Glomerular visceral epithelial cell (primary cell): ENCODE measurements at regions not wholly inside any gene's neighbourhood (a gene's known extent, or its start where the extent isn't known, plus 50 kb on each side); places are given as distances from the start of the nearest gene placed in this dataset.
"Not testable (repeated sequence)": the region's sequence is repeated elsewhere in the genome, so short reads cannot be mapped to it uniquely, and the experiment has no call there.

Experiments used
- DNase-seq: peaks from one replicate; pipeline ENCODE4 v3.0.0-alpha.2; 2016; ENCODE audit errors: extremely low spot score

DNA sequence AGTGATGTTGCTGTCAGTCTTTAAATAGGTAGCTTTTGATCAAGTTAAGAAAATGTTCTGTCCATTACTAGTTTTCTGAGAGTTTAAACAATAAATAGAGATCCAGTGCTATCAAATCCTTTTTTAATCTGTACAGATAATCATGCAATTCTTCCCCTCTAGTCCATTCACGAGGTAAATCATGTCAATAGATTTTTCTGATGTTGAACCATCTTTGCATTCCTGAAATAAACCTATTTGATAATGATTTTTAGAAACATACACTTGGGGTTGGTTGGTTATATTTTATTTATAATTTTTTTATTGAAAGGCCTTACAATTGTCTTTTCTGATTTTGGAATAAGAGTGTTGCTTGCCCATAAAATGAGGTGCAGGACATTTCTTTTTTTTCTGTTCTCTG lies 95.0 kb downstream of the FAM53A start:
- no peak for DNase-seq

DNA sequence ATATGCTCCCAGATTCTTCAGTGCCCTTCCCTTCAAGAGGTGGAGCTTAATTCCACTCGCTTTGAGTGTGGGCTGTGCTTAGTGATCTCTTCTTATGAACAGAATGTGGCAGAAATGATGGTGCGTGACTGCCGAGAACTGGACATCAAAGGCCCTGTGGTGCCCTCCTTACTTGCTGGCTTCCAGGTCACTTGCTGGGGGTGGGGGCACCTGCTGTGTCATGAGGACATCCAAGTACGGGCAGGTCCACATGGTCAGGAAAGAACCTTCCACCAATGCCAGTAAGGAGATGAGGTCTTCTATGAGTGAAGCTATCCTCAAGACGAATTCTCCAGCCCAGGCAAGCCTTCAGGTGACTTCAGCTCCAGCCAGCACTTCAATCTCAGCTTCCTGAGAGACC lies 95.8 kb downstream of the FAM53A start:
- no peak for DNase-seq

DNA sequence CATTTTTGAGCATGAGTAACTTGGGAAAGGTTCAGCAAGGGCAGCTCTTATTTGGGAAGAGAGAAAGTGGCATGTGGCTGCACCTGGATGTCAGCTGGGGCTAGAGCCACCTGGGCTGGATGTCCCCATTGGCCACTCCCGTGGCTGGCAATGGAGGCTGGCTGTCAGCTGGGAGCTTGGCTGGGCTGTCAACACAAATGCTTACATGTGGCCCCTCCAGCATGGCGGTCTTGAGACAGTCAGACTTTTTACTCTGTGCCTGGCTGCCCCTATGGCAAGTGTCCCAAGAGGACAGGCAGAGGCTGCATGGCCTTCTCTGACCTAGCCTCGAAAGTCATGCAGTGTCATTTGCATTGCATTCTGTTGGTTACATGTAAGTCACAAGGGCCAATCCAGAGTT lies 99.6 kb downstream of the FAM53A start:
- DNase-seq = no peak

DNA sequence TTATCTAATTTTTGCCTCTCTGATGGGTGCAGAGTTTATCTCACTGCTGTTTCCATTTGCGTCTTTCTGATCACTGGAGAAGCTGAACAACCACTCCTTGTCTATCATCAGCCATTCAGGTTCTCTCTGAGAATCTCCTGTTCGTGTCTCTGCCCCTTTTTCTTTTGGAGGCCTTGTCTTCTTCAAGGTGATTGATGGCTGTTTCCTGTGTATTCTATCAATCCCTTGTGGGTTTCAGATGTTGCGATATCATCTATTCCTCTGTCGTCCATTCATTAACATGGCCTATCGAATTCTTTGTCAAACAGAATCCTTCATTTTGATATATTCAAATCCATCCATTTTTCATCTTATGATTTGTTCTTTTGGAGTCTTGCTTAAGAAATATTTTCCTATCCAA lies 100.3 kb downstream of the FAM53A start:
- DNase-seq = no peak

DNA sequence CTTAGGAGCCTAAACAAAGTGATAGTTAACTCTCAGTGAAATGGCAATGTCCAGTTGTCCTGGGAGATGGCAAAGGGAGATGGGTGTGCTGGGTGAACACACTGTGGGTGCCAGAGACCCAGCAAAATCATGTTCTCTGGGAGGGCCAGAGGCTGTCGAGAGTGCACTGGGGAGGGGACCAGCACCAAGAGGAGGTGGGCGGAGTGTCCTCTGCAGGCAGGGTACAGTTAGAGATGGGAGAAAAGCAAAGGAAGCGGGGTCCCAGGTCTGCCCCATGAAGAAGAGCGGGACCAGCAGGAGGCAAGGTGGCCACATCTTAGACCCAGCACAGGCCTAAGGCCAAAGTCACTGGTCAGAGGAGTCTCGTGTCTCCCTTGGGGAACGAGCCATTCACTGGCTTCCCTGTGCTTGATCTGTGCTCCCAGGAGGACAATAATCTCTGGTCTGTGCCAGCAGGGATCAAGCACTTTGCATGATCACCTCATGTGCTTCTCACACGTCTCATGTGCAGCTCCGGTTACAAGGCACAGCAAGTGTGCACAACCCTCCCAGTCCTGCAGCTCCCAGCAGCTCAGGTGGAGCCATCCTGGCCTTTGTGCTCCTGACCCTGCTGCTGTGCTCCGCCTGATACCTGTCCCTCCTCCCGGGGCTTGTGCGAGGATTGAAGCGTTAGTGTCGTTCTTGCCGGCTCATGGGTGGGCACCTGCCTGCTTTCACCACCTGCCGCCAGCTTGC lies 100.9 kb downstream of the FAM53A start:
- no peak for DNase-seq

DNA sequence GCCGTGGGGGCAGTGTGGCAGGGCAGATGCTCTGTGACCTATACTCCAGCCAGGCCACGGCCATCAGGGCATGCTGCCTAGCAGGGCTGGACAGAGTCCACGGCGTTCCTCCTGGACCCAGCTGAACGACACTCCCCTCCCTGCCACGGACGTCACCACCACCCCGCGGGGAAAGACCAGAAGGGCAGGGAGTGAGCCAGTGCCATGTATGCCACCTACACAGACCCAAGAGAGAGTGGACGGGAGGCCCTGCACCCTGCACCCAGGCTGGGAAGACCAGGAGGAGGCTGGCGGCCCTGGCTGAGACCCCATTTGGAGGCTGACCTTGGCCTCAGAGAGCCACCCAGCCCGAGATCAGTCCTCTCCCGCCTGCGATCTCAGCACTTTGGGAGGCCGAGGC lies 101.9 kb downstream of the FAM53A start:
- DNase-seq = no peak

DNA sequence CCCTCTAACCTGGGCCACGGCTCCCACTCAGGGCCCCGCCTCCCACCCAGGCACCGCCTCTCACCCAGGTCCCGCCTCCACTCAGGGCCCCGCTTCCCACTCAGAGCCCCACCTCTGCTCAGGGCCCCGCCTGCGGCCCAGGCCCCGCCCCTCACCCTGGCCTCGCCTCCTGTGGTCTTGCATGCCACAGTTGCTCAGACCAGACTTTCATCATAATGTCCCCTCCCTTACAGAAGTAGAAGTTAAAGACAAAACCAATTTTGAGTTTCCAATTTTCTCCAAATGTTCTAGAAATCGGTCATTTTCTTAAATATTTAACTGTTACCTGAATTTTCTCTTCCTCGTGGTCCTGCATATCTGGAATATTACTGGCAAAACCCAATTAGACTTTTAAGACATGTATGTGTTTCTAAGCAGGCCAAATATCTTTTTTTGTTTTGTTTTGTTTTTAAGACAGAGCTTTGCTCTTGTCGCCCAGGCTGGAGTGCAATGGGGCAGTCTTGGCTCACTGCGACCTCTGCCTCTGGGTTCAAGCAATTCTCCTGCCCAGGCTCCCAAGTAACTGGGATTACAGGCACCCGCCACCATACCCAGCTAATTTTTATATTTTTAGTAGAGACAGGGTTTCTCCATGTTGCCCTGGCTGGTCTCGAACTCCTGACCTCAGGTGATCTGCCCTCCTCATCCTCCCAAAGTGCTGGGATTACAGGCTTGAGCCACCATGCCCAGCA lies 102.8 kb downstream of the FAM53A start:
- DNase-seq = peak; percentile 61

DNA sequence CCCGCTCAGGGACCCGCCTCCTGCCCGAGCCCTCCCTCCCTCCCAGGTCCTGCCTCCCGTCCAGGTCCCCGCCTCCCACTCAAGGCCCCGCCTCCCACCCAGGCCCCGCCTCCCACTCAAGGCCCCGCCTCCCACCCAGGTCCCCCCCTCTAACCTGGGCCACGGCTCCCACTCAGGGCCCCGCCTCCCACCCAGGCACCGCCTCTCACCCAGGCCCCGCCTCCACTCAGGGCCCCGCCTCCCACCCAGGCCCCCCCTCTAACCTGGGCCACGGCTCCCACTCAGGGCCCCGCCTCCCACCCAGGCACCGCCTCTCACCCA lies 103.5 kb downstream of the FAM53A start:
- DNase-seq = not testable (repeated sequence)

DNA sequence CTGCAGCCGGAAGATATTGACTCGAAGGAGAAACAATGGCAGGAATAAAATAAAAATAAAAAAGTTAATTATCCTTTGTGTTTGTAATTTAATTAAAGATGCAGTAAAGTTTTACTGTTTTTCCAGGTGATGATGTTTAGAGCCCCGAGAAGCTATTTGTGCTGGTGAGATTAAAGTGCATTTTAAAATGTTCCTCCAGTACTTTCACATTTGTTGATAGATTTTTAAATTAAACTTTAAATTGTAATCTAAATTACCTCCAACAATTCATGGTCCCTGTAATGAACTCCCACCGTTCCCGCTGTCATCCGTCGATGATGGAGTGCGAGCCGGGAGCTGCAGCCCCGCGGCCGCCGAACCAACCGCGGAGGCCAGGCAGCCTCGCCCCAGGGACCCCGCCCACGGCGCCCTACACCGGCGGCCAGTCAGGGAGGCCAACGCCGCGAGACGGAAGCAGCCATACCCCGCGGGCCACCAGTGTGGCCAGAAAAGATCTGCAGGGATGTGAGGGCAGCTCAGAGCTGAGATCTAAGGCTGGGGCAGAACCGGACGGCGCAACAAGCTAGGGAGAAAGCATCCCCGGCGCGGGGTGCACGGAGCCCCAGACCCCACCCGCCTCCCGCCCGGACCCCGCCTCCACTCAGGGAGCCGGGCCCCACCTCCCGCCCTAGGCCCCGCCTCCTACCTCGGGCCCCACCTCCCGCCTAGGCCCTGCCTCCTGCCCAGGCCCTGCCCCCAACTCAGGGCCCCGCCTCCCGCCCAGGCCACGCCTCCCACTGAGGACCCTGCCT lies 104.0 kb downstream of the FAM53A start:
- DNase-seq = peak; percentile 70

DNA sequence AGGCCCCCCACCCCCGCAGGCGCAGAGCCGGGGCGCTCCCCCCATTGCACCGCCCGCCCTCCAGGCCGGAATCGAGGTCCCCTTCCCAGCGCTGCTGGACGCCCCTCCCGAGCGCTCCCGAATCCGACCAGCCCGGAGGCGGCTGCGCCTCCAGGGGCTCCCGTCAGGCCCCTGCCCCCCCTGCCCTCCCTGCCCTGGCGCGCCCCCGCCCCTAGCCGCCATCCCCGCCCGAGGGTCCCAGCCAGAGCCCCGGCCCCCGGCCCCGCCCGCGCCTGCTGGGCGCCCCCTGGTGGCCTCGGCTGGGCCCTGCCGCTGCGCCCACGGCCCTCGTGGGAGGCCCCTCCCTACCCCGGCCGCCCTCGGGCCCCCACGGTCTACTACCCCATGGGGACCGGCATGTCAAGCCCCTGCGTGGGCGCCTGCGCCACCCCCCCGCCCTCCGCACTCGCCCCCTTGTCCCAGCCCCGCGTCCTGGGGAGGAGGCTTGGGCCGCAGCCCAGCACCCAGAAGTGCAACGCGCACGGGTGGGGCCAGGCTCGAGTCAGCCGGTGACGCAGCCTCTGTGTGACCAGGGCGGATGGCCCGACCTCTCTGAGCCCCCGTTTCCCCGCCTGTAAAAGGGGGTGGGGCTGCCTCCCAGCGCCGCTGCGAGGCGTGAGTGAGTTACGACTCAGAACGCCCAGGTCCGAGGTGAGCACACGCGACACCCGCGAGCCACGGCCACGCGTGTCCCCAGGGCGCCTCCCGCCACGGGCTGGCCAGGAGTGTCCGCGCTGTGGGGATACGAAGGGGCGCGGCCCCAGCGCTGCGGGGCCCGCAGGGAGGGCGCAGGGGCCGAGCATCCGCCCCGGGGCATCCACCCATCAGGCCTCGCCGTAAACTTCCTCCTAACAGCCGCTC lies 104.9 kb downstream of the FAM53A start:
- peak; percentile 39 for DNase-seq

DNA sequence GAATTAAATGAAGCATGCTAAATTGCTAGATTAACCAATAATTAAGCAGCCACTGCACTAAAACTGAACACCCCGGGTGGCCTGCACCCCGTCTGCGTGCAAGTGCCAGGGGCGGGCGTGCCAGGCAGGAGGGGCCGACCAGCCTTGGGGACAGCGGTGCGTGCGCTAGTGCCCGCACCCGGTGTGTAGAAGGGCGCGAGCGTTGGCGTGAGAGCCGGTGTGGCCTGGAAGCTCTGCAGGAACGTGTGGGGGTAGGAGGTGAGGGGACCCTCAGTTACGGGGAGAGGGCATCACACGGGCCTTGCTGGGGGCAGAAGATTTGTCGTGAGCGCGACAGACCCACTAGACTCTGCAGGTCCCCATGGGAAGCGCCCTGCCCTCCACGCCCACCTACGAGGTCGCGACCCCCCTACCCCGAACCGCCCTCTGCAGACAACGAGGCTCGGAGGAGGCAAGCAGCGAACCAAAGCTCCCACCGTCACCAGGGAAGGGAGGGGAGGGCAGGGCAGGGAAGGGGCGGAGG lies 105.8 kb downstream of the FAM53A start:
- DNase-seq = no peak

DNA sequence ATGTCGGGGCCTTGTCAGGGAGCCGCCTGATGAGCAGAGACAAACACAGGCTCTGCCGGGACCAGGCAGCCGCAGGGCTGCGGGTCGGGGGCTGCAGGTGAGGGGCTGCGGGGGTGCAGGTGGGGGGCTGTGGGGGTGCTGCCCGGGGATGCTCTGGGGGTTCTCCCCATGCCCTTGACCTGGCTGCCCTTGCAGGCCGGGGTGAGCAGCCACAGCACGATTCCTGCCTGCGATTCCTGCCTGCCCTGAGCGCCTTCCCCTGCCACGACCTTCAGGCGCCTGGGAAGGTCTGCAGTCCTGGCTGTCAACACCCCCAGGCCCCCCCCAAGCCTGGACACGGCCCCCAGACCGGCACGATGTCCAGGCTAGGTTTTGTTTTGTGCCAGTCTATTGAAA lies 106.3 kb downstream of the FAM53A start:
- DNase-seq = no peak

DNA sequence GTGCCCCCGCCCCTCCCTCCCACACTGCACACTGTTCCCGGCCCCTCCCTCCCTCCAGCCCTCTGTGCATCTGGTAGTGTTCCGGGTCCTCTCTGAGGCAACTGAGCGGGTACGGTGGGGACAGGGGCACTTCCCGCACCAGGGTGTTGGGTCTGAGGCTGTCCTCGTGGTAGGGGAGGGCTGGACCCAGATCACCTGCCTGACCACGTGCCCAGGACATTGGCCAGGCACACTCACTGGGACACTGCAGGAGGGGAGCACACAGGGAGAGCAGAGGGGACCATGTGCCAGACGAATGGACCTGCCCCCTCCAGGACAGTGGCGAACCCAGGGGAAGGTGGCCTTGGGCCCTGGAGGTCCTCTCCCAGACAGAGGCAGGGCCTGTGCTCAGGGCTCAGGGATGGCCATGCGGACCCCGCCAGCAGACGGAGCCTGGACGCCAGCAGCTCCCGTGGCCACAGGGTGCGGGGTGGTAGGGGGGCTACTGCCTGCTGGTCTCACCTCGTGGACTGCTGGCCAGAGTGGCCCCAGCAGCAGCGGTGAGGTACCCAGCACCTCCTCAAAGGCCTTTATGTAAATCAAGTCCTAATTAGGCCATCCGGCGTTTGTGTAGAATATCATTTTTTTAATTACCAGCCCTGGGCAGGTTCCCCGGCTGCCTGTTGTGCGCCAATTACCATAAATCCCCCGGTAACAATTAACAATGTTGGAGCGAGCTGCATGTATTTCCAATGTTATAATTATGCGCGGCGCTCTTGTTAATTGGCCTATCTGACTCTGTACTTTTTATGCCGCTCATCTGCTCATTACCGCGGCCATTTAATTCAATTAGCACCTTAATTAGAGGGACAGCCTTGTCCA lies 106.9 kb downstream of the FAM53A start:
- DNase-seq = no peak

DNA sequence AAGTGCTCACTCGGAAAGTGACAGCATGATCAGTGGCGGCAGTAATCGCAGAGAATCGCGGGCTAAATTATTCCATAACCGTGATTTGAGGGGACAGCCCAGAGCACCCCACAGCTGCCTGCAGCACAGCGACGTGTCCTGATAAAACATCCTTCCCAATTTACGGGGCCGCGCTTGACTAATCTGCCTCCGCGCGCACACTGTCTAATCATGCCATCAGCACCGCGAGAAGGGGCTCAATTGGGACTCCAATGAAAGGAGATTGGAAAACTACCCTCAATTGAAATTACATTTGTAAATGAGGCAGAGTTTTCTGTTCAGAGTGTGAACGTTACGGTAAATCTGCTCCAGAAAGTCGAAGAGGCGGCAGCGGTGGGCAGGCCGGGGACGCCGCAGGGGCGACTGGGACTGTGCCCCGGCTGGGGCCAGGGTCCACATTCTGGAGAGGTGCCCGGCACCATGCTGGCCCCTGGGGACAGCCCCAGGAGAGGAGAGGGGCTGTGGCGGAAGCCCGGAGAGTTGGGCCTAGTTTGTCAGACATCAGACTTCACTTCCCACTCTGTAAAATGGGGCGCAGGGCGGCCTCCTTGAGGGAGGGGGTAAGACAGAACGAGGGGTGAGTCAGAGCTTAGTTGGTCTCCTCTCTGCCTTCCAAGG lies 107.7 kb downstream of the FAM53A start:
- no peak for DNase-seq

DNA sequence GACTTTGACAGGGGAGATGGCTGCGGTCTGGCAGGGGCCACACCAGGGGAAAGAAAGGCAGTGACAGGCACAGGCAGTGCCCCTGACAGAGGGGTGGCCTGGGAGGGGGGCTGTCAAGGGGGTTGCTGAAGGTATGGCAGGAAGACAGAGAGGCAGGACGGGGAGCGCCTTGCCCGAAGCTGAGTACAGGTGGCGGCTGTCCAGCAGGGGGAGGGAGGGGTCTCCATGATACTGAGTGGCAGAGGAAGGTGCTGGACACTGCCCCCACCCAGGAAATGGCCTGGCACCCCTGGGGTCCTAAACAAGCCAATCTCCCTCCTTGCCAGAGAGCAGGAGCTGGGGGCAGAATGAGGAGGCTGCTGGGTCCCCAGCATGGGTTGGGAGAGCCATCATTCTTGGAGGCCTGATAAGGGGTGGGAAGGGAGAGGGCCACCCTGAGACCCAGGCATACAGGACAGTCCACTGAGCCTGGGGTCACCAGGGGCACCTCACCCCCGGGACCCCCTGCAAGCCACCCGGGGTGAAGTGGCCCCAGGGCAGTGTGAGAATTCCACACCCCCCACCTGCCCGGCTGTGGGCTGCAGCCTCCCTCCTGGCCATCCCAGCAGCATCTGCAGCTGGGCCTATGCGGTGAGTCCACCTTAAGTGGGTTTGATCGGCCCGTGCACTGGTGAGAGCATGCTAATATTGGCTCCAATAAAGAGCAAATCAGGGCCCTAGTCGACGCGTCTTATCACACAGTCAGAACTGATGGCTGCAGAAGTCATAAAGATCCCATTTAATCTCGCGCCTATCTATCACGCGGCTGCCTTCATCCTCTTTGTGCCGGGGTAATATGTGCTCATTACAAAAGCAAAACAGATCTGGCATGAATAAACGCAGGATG lies 108.5 kb downstream of the FAM53A start:
- DNase-seq = no peak

DNA sequence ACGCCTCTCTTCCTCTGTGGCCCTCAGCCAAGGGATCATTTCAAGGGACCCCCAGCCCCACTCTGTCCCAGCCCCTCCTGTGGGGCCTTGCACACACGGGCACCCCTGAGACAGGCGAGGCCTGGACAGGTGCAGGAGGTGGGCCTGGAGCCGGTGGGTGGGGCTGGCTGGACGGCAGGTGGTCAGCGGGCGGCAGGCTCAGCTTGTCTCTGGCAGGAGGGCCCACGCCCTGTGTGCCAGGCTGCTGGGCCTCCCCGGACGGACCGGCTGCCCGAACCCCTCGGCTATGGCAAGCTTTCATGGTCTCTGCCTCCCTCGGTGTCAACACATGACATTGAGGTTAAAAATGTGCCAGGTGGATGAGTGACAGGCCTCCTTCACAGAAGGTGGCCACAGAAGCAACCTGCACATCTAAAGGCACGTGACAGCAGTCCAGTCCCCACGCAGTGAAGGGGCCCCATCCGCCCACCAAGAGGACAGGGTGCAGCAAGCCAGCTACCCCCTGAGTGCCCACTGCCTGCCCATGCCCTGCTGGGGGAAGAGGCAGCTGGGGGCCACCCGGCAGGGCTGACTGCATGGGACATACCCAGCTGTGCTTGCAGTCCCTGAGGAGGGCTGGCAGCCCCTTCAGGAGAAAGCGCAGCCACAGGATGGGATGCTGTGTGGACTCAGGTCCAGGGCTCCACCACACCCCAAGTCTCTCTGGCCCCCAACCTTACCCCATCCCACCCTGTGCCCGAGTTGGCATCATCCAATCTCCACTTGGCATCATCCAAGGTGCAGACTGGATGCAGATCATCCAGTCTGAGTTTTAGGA lies 109.3 kb downstream of the FAM53A start:
- DNase-seq = no peak

DNA sequence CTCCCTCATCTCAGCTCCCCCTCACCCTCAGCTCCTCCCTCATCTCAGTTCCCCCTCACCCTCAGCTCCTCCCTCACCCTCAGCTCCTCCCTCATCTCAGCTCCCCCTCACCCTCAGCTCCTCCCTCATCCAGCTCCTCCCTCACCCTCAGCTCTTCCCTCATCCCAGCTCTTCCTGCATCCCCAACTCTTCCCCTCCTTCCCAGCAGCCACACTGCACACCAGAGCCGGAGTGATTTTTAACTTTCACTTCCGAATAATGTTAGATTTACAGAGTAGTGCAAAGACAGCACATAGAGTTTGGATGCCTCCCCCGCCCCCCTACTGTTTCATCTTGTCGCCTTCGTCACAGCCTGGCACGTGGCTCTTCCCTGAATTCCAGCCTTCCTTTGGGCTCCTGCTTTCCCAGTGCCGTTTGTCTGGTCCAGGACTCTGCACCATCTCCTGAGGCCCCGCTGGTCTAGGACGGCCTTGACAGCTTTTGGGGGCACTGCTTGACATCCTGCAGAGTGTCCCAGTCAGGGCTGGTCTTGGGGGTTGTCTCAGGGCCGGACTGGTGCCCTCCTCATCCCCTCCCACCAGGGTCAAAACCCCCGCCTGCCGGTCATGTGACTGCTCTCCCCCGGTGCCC lies 110.2 kb downstream of the FAM53A start:
- DNase-seq = no peak
